Left lung (tissue), 4 donors: ENCODE measurements at regions not wholly inside any gene's neighbourhood (a gene's known extent, or its start where the extent isn't known, plus 50 kb on each side); places are given as distances from the start of the nearest gene placed in this dataset.

Experiments used
- ATAC-seq: fragments of 200-7000 bp; cut with Tn5 transposase; one replicate; pipeline ENCODE4 v1.9.1; 2020; ENCODE audit warnings: moderate library complexity
- DNase-seq, 4 donors: peaks; one replicate each; pipeline ENCODE4 v3.0.0-alpha.2; 2013 to 2020
- H3K27ac ChIP-seq, 2 donors: fragments of 200-600 bp; sonication (generic) in 1 of 2; one replicate each; pipeline versions ENCODE4 v1.5.0 to v1.8.0; 2020 to 2021
- H3K27me3 ChIP-seq, 2 donors: fragments of 200-600 bp; sonication (generic) in 1 of 2; one replicate each; pipeline versions ENCODE4 v1.5.0 to v1.8.0; 2020 to 2021
- H3K36me3 ChIP-seq, 2 donors: fragments of 200-600 bp; sonication (generic) in 1 of 2; one replicate each; pipeline versions ENCODE4 v1.5.0 to v1.8.0; 2020 to 2021
- H3K4me1 ChIP-seq, 2 donors: fragments of 200-600 bp; one replicate each; pipeline ENCODE4 v1.8.0; 2021
- H3K4me3 ChIP-seq, 2 donors: fragments of 200-600 bp; sonication (generic) in 1 of 2; one replicate each; pipeline versions ENCODE4 v1.5.0 to v1.8.0; 2020 to 2021; ENCODE audit warnings: mild to moderate bottlenecking in 1 of 2
- H3K9me3 ChIP-seq, 2 donors: fragments of 200-600 bp; sonication (generic) in 1 of 2; one replicate each; pipeline versions ENCODE4 v1.5.0 to v1.8.0; 2020 to 2021
- intact Hi-C, 2 donors: fragments of 100-400 bp; cut with DNase I; formaldehyde crosslinking; loops; one replicate each; pipeline versions ENCODE4 v1.11.2 to v1.14.2; 2022
- TF ChIP-seq, protein P1 (sequence below), 2 donors: fragments of 200-600 bp; sonication (generic) in 1 of 2; IDR thresholded peaks; one replicate each; pipeline versions ENCODE4 v1.5.0 to v1.8.0; 2021; ENCODE audit warnings: antibody characterized with exemption in 2 of 2
- donor health status: DM: no; HTN: yes; CAD: no.
- donor health status: DM: no; HTN: no; CAD: no.

DNA sequence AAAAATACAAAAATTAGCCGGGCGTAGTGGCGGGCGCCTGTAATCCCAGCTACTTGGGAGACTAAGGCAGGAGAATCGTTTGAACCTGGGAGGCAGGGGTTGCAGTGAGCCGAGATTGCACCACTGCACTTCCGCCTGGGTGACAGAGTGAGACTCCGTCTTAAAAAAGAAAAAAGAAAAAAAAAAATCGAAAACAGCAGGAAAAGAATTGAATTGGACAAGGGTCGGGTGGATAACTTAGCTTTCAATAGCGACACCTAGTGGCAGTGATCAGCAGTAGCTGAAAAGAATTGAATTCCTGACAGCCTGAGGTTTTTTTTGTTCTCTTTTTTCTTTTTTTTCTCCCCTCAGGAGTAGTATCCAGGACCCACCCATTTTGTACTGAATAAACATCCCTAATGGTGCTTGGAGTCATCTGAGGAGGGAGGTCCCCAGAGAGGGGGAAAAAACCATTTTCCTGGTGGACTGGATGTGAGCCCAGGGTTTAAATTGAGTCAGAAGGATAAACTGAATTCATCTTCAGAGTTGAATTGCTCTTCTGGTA, 55.1 kb downstream of the CYCS start:
- intact Hi-C loops: loop anchor here in 1 of 2 donors (5.0 kb wide), 1 partner anchor 248 kb away; no protein-coding TSS in a partner anchor
- ATAC-seq: peak; percentile 89

GRCh38 chr7:25068502-25069213, 56.4 kb downstream of the CYCS start:
- Histone ChIP-seq H3K9me3 (no peaks in the 10 kb centered on the region), H3K36me3 (no peaks in the 10 kb centered on the region), H3K27ac (no peak overlapping the region), H3K4me1 (peaks cover 0 to 4% of the 10 kb centered on the region in 2 donors), H3K4me3 (no peak overlapping the region), H3K27me3 (no peaks in the 10 kb centered on the region)
- TF ChIP-seq, protein P1, sequence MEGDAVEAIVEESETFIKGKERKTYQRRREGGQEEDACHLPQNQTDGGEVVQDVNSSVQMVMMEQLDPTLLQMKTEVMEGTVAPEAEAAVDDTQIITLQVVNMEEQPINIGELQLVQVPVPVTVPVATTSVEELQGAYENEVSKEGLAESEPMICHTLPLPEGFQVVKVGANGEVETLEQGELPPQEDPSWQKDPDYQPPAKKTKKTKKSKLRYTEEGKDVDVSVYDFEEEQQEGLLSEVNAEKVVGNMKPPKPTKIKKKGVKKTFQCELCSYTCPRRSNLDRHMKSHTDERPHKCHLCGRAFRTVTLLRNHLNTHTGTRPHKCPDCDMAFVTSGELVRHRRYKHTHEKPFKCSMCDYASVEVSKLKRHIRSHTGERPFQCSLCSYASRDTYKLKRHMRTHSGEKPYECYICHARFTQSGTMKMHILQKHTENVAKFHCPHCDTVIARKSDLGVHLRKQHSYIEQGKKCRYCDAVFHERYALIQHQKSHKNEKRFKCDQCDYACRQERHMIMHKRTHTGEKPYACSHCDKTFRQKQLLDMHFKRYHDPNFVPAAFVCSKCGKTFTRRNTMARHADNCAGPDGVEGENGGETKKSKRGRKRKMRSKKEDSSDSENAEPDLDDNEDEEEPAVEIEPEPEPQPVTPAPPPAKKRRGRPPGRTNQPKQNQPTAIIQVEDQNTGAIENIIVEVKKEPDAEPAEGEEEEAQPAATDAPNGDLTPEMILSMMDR (IDR thresholded peaks at IDR 0.05): no peak
- intact Hi-C loops: no loop called here
- DNase-seq (peak in 2 of 4 donors; percentile 19 to 31), ATAC-seq (no peak)

More for the DNA sequence above, 55.1 kb downstream of the CYCS start:
- TF ChIP-seq, protein P1 (IDR thresholded peaks at IDR 0.05): peak; percentile 83 to 92
- H3K27ac ChIP-seq: no peak overlapping the region
- H3K4me3 ChIP-seq: no peak overlapping the region
- H3K4me1 ChIP-seq: peaks cover 0 to 4% of the 10 kb centered on the region in 2 donors
- no peaks in the 10 kb centered on the region for H3K9me3 ChIP-seq
- H3K27me3 ChIP-seq: no peaks in the 10 kb centered on the region
- no peaks in the 10 kb centered on the region for H3K36me3 ChIP-seq
- peak in 2 of 4 donors; percentile 72 to 81 for DNase-seq

DNA sequence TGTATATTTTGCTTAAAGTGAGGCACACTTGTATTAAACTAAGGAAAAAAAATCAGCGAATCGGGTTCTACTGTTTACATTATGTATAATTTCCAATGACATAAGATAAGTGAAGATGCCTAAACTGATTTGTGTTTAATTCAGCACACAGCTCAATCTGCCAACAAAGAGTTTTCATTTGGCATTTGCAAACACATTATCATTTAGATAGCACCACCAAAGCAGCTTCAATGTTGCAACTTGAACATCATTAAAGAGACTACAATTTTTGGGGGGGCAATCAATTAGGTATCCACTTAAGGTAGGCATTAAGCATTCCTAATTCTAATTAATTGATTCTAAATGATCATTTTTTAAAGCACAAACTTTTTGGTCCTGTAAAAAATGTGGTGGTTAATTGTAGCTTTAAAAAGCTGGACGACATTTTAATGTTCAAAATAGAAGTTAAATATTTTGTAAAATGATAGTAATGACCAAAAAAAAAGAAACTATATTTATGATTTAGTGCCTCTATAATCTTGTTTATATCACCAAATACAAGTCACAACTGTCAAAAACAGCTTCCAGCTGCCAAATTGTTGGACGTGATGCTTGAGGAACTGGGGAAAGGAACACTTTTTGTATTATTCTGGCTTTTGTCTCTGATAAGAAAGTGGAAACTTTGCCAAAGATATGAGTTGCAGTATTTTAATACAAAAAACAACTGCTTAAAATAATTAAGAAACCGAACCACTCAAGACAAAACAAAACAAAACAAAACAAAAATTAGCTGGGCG, 57.1 kb downstream of the CYCS start:
- ATAC-seq (no peak), DNase-seq (peak in 2 of 4 donors; percentile 69 to 74)
- Histone ChIP-seq H3K27me3 (no peaks in the 10 kb centered on the region), H3K4me1 (peaks cover 0 to 4% of the 10 kb centered on the region in 2 donors), H3K4me3 (no peak overlapping the region), H3K27ac (no peak overlapping the region), H3K9me3 (no peaks in the 10 kb centered on the region), H3K36me3 (no peaks in the 10 kb centered on the region)
- TF ChIP-seq, protein P1 (IDR thresholded peaks at IDR 0.05): no peak
- intact Hi-C loops: no loop called here

- TF ChIP-seq, protein P1 (IDR thresholded peaks at IDR 0.05): no peak
- Histone ChIP-seq H3K9me3 (no peaks in the 10 kb centered on the region), H3K27ac (no peak overlapping the region), H3K36me3 (no peaks in the 10 kb centered on the region), H3K4me3 (no peak overlapping the region), H3K4me1 (peaks cover 0 to 4% of the 10 kb centered on the region in 2 donors), H3K27me3 (no peaks in the 10 kb centered on the region)
- ATAC-seq: no peak
- no peak for DNase-seq
- intact Hi-C loops: no loop called here
These were observed 58.8 kb downstream of the CYCS start for GRCh38 chr7:25066253-25066652.

- TF ChIP-seq, protein P1 (IDR thresholded peaks at IDR 0.05): no peak
- H3K27ac ChIP-seq: no peak overlapping the region
- no peaks in the 10 kb centered on the region for H3K27me3 ChIP-seq
- DNase-seq (no peak), ATAC-seq (no peak)
- intact Hi-C loops: no loop called here
- H3K9me3 ChIP-seq: no peaks in the 10 kb centered on the region
- H3K4me3 ChIP-seq: no peak overlapping the region
- H3K4me1 ChIP-seq: no peaks in the 10 kb centered on the region
- H3K36me3 ChIP-seq: no peaks in the 10 kb centered on the region
These were observed 62.7 kb downstream of the CYCS start for GRCh38 chr7:25062380-25062779.
